HG03521 (cell line): ENCODE measurements at regions not wholly inside any gene's neighbourhood (a gene's known extent, or its start where the extent isn't known, plus 50 kb on each side); places are given as distances from the start of the nearest gene placed in this dataset.
"Not testable (repeated sequence)": the region's sequence is repeated elsewhere in the genome, so short reads cannot be mapped to it uniquely, and the experiment has no call there.

ENCODE experiments used
- ATAC-seq: cut with Tn5 transposase; IDR thresholded peaks from one replicate; pipeline ENCODE4 v1.9.1; 2021; ENCODE audit warnings: mild to moderate bottlenecking, moderate library complexity; ENCODE audit not compliant: unreplicated experiment

- ATAC-seq: no peak
These were observed 185.2 kb downstream of the UACA start for GRCh38 chr15:70578196-70578595.

- ATAC-seq: no peak
These were observed 186.7 kb downstream of the UACA start for GRCh38 chr15:70576696-70577095.

- no peak for ATAC-seq
These were observed 187.1 kb downstream of the UACA start for GRCh38 chr15:70576276-70576675.

GRCh38 chr15:70575231-70576226 is 187.8 kb downstream of the UACA start:
- no peak for ATAC-seq

- not testable (repeated sequence) for ATAC-seq
These were observed 189.0 kb downstream of the UACA start for GRCh38 chr15:70574325-70574724.

GRCh38 chr15:70573121-70573850 is 190.1 kb downstream of the UACA start:
- no peak for ATAC-seq

- no peak for ATAC-seq
These were observed 193.6 kb downstream of the UACA start for GRCh38 chr15:70569714-70570231.

GRCh38 chr15:70569091-70569713 is 194.2 kb downstream of the UACA start:
- ATAC-seq: no peak

- ATAC-seq: no peak
These were observed 196.4 kb downstream of the UACA start for GRCh38 chr15:70566989-70567388.

- ATAC-seq: no peak
These were observed 197.1 kb downstream of the UACA start for GRCh38 chr15:70566047-70566835.

- no peak for ATAC-seq
These were observed 199.7 kb downstream of the UACA start for GRCh38 chr15:70563561-70564095.

GRCh38 chr15:70562906-70563305 is 200.5 kb downstream of the UACA start:
- no peak for ATAC-seq

GRCh38 chr15:70561885-70562284 is 201.5 kb downstream of the UACA start:
- ATAC-seq: no peak

GRCh38 chr15:70560617-70561328 is 202.6 kb downstream of the UACA start:
- no peak for ATAC-seq

GRCh38 chr15:70559265-70560239 is 203.8 kb downstream of the UACA start:
- ATAC-seq: no peak

- ATAC-seq: no peak
These were observed 204.7 kb downstream of the UACA start for GRCh38 chr15:70558406-70559264.

GRCh38 chr15:70557521-70558258 is 205.7 kb downstream of the UACA start:
- ATAC-seq: no peak
